ENCODE measurements at regions not wholly inside any gene's neighbourhood (a gene's known extent, or its start where the extent isn't known, plus 50 kb on each side); places are given as distances from the start of the nearest gene placed in this dataset.
A peak's percentile ranks its signal among the peaks of the same experiment; 100 is the strongest.

DNA sequence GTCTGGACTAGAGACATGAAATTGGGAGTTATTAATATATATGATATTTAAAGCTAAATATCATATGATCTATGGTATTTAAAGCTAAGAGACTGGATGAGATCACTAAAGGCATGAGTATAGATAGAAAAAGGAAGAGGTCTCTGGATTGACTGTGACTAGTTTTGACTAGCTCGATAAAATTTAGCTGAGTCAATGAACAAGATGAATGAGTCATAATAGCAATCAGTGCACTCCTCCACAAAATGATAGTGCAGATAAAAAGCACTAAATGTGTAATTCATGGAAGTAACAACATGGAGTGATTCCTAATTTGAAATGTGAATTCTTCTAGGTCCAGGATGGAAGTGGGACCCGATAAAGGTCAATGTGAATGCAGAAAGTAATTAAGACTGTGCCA lies 127.4 kb downstream of the PFDN4 start (continued):
- peak in 1 of 2 experiments; percentile 73; a peak in 1 of 4 replicates for TF ChIP-seq EP300 (IDR thresholded peaks at IDR 0.05; ENCODE audit: borderline replicate concordance in 1 of 2, low read depth in 1 of 2, low read length in 1 of 2)
- TF ChIP-seq, protein P1, sequence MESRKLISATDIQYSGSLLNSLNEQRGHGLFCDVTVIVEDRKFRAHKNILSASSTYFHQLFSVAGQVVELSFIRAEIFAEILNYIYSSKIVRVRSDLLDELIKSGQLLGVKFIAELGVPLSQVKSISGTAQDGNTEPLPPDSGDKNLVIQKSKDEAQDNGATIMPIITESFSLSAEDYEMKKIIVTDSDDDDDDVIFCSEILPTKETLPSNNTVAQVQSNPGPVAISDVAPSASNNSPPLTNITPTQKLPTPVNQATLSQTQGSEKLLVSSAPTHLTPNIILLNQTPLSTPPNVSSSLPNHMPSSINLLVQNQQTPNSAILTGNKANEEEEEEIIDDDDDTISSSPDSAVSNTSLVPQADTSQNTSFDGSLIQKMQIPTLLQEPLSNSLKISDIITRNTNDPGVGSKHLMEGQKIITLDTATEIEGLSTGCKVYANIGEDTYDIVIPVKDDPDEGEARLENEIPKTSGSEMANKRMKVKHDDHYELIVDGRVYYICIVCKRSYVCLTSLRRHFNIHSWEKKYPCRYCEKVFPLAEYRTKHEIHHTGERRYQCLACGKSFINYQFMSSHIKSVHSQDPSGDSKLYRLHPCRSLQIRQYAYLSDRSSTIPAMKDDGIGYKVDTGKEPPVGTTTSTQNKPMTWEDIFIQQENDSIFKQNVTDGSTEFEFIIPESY (IDR thresholded peaks at IDR 0.05; ENCODE audit: borderline replicate concordance, low read depth): no peak
- no peak for TF ChIP-seq NRF1 (IDR thresholded peaks at IDR 0.05; ENCODE audit: low read depth, low read length)
- no peak for TF ChIP-seq GABPA (IDR thresholded peaks at IDR 0.05; ENCODE audit: low read depth)
- TF ChIP-seq, protein P2, sequence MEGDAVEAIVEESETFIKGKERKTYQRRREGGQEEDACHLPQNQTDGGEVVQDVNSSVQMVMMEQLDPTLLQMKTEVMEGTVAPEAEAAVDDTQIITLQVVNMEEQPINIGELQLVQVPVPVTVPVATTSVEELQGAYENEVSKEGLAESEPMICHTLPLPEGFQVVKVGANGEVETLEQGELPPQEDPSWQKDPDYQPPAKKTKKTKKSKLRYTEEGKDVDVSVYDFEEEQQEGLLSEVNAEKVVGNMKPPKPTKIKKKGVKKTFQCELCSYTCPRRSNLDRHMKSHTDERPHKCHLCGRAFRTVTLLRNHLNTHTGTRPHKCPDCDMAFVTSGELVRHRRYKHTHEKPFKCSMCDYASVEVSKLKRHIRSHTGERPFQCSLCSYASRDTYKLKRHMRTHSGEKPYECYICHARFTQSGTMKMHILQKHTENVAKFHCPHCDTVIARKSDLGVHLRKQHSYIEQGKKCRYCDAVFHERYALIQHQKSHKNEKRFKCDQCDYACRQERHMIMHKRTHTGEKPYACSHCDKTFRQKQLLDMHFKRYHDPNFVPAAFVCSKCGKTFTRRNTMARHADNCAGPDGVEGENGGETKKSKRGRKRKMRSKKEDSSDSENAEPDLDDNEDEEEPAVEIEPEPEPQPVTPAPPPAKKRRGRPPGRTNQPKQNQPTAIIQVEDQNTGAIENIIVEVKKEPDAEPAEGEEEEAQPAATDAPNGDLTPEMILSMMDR (IDR thresholded peaks at IDR 0.05): no peak
- TF ChIP-seq SIN3A (IDR thresholded peaks at IDR 0.05; ENCODE audit: borderline replicate concordance, low read depth, low read length): no peak
- TF ChIP-seq YY1 (IDR thresholded peaks at IDR 0.05; ENCODE audit: low read depth): no peak
- TF ChIP-seq POLR2AphosphoS5 (IDR thresholded peaks at IDR 0.05; ENCODE audit: low read depth, low read length): no peak
- peak; percentile 38; the same call in 1 of the 2 replicates for TF ChIP-seq NFIC (IDR thresholded peaks at IDR 0.05; ENCODE audit: borderline replicate concordance)
- no peak for TF ChIP-seq RXRA (IDR thresholded peaks at IDR 0.05; ENCODE audit: borderline replicate concordance, low read depth)
- TF ChIP-seq MEF2A (IDR thresholded peaks at IDR 0.05; ENCODE audit: borderline replicate concordance, low read depth): no peak
- no peak for TF ChIP-seq TEAD4 (IDR thresholded peaks at IDR 0.05; ENCODE audit: borderline replicate concordance, insufficient read depth)
- TF ChIP-seq MXI1 (IDR thresholded peaks at IDR 0.05; ENCODE audit: low read depth, low read length): no peak
- no peak for TF ChIP-seq ELF1 (IDR thresholded peaks at IDR 0.05)
- TF ChIP-seq, protein P3, sequence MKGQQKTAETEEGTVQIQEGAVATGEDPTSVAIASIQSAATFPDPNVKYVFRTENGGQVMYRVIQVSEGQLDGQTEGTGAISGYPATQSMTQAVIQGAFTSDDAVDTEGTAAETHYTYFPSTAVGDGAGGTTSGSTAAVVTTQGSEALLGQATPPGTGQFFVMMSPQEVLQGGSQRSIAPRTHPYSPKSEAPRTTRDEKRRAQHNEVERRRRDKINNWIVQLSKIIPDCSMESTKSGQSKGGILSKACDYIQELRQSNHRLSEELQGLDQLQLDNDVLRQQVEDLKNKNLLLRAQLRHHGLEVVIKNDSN (IDR thresholded peaks at IDR 0.05; ENCODE audit: borderline replicate concordance, low read depth): no peak
- TF ChIP-seq, protein P4, sequence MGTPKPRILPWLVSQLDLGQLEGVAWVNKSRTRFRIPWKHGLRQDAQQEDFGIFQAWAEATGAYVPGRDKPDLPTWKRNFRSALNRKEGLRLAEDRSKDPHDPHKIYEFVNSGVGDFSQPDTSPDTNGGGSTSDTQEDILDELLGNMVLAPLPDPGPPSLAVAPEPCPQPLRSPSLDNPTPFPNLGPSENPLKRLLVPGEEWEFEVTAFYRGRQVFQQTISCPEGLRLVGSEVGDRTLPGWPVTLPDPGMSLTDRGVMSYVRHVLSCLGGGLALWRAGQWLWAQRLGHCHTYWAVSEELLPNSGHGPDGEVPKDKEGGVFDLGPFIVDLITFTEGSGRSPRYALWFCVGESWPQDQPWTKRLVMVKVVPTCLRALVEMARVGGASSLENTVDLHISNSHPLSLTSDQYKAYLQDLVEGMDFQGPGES (IDR thresholded peaks at IDR 0.05; ENCODE audit: low read depth, low read length): no peak

DNA sequence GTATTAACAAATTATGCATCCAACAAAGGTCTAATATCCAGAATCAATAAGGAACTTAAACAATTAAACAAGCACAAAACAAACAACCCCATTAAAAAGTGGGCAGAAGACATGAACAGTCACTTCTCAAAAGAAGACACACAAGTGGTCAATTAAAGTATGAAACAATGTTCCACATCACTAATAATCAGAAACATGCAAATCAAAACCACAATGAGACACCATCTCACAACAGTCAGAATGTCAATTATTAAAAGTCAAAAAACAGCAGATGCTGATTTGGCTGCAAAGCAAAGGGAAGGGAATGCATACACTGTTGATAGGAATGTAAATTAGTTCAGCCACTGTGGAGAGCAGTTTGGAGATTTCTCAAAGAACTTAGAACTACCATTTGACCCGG lies 129.3 kb downstream of the PFDN4 start:
- WGBS (ENCODE audit: low lambda C conversion rate): 60% methylated on average over 1 of the region's 1 CpG
- no peak for DNase-seq
- ChIA-PET POLR2A (no interaction called here), CTCF (no interaction called here)
- no peak overlapping the region for H3K9ac ChIP-seq
- peaks cover 0 to 24% of the 10 kb centered on the region in 2 experiments; a peak in 2 of 4 replicates for H3K4me1 ChIP-seq (ENCODE audit: control insufficient read depth in 1 of 2, insufficient read depth in 2 of 2, low read depth in 1 of 2, low read length in 1 of 2)
- H3K4me2 ChIP-seq: no peak overlapping the region
- no peak overlapping the region for H3K4me3 ChIP-seq (ENCODE audit: low read depth in 2 of 2, low read length in 1 of 2)
- H3K9me3 ChIP-seq: no peaks in the 10 kb centered on the region
- no peak overlapping the region for H3K27ac ChIP-seq (ENCODE audit: low read depth in 2 of 2, low read length in 1 of 2)
- no peaks in the 10 kb centered on the region for H3K9me2 ChIP-seq
- H3F3A ChIP-seq (replicated peaks; ENCODE audit: insufficient read depth): peaks cover 46% of the 10 kb centered on the region
- H3K79me2 ChIP-seq (ENCODE audit: insufficient read depth): 0 out of 2 replicates have a peak, but pooled peaks cover 5% of the 10 kb centered on the region
- H4K20me1 ChIP-seq (ENCODE audit: insufficient read depth): no peaks in the 10 kb centered on the region
- H3K36me3 ChIP-seq (replicated peaks in 1 of 2; ENCODE audit: control insufficient read depth in 1 of 2, insufficient read depth in 2 of 2, low read length in 1 of 2): no peaks in the 10 kb centered on the region
- H2AFZ ChIP-seq (ENCODE audit: low read depth): no peak overlapping the region
- no peaks in the 10 kb centered on the region for H3K27me3 ChIP-seq (ENCODE audit: insufficient read depth)
- TF ChIP-seq TEAD4 (IDR thresholded peaks at IDR 0.05; ENCODE audit: borderline replicate concordance, insufficient read depth) (no peak), GABPA (IDR thresholded peaks at IDR 0.05; ENCODE audit: low read depth) (no peak), RCOR1 (IDR thresholded peaks at IDR 0.05; ENCODE audit: low read length) (no peak), EP300 (IDR thresholded peaks at IDR 0.05; ENCODE audit: borderline replicate concordance in 1 of 2, low read depth in 1 of 2, low read length in 1 of 2) (no peak), TAF1 (IDR thresholded peaks at IDR 0.05; ENCODE audit: borderline replicate concordance, low read depth, low read length) (no peak), JUND (IDR thresholded peaks at IDR 0.05) (no peak), EZH2phosphoT487 (IDR thresholded peaks at IDR 0.05; ENCODE audit: borderline replicate concordance, low read depth) (no peak), POLR2AphosphoS5 (IDR thresholded peaks at IDR 0.05; ENCODE audit: low read depth, low read length) (no peak), NFIC (IDR thresholded peaks at IDR 0.05; ENCODE audit: borderline replicate concordance) (no peak), SIN3A (IDR thresholded peaks at IDR 0.05; ENCODE audit: borderline replicate concordance, low read depth, low read length) (no peak), FOXM1 (IDR thresholded peaks at IDR 0.05; ENCODE audit: low read depth) (no peak), GATA2 (CRISPR knock-in tag; IDR thresholded peaks at IDR 0.05) (no peak), NRF1 (IDR thresholded peaks at IDR 0.05; ENCODE audit: low read depth, low read length) (no peak)
- TF ChIP-seq, protein P3 (IDR thresholded peaks at IDR 0.05; ENCODE audit: borderline replicate concordance, low read depth): no peak
- TF ChIP-seq, protein P1 (IDR thresholded peaks at IDR 0.05; ENCODE audit: borderline replicate concordance, low read depth): no peak

Measured in SK-N-SH (cell line).